K562 (cell line): ENCODE measurements at regions not wholly inside any gene's neighbourhood (a gene's known extent, or its start where the extent isn't known, plus 50 kb on each side); places are given as distances from the start of the nearest gene placed in this dataset.

Experiments
- ATAC-seq: fragments of 200-7000 bp; cut with Tn5 transposase; 3 replicates; pipeline ENCODE4 v1.9.1; 2020; ENCODE audit warnings: moderate library complexity
- BruUV-seq: library from RNA; stranded (reverse); fragments of 400-500 nt; replicated peaks from 2 replicates; lab custom pipeline; 2021; lab: Mats Ljungman, UMichigan
- CTCF ChIA-PET: fragments of 300-600 bp; formaldehyde crosslinking; extraction: SDS; loops from one replicate; lab custom pipeline; 2021; ENCODE audit warnings: low intra/inter-chr PET ratio; lab: Yijun Ruan, JAX
- POLR2A ChIA-PET: fragments of 300-600, 350-650 bp; sonication (Branson Sonifier 250); formaldehyde crosslinking; extraction: SDS; loops from one replicate; lab custom pipeline; 2021; ENCODE audit warnings: antibody characterized with exemption, inconsistent platforms; lab: Yijun Ruan, JAX
- DNase-seq, 4 experiments: peaks; one replicate each; pipeline versions ENCODE4 v3.0.0 to v3.0.0-alpha.2; 2011 to 2018; ENCODE audit warnings: low spot score in 3 of 4, mixed read lengths in 3 of 4; ENCODE audit errors: extremely low read depth in 1 of 4
- FAIRE-seq: peaks from 2 replicates; lab custom pipeline; 2011; peaks lifted over from hg19 to GRCh38; lab: Jason Lieb, UNC
- H2AFZ ChIP-seq: 2 replicates; pipeline ENCODE4 v1.6.0; 2011; ENCODE audit warnings: low read depth, low read length, control low read depth, inconsistent platforms
- H3K27ac ChIP-seq: fragments of 200-600 bp; 3 replicates; pipeline ENCODE4 v1.8.0; 2011; ENCODE audit warnings: low read depth, mild to moderate bottlenecking, control low read depth, inconsistent platforms, low read length, moderate library complexity, mixed read lengths; ENCODE audit errors: extremely low read depth
- H3K27me3 ChIP-seq, 2 experiments: fragments of 300-600 bp in 1 of 2; 2 replicates in 1 of 2; 3 replicates in 1 of 2; pipeline versions ENCODE4 v1.6.0 to v1.8.0; 2011; ENCODE audit warnings: inconsistent platforms in 2 of 2, low read length in 2 of 2, mild to moderate bottlenecking in 1 of 2, mixed read lengths in 1 of 2, moderate library complexity in 1 of 2; ENCODE audit not compliant: control insufficient read depth in 2 of 2, insufficient read depth in 2 of 2
- H3K36me3 ChIP-seq: fragments of 300-600 bp; 3 replicates; pipeline ENCODE4 v1.8.0; 2011; ENCODE audit warnings: mild to moderate bottlenecking, low read length, inconsistent platforms; ENCODE audit not compliant: control insufficient read depth, insufficient read depth
- H3K4me1 ChIP-seq, 2 experiments: fragments of 200-600 bp in 1 of 2; replicated peaks in 1 of 2; 2 replicates in 1 of 2; 3 replicates in 1 of 2; pipeline versions ENCODE4 v1.5.1 to v1.8.0; 2011; ENCODE audit warnings: inconsistent platforms in 2 of 2, low read length in 2 of 2, mild to moderate bottlenecking in 1 of 2, mixed read lengths in 1 of 2, moderate library complexity in 1 of 2; ENCODE audit not compliant: control insufficient read depth in 2 of 2, insufficient read depth in 2 of 2
- H3K4me2 ChIP-seq: 2 replicates; pipeline ENCODE4 v1.6.1; 2011; ENCODE audit warnings: low read length, control low read depth, inconsistent platforms, mixed read lengths; ENCODE audit not compliant: insufficient read depth
- H3K4me3 ChIP-seq: fragments of 200-600 bp; sonication (generic), shearing (Covaris generic); 2 replicates; pipeline ENCODE4 v1.5.1; 2016; ENCODE audit warnings: control low read depth, inconsistent platforms
- H3K79me2 ChIP-seq: fragments of 200-600 bp; 3 replicates; pipeline ENCODE4 v1.8.0; 2011; ENCODE audit warnings: low read length, inconsistent platforms; ENCODE audit not compliant: control insufficient read depth, insufficient read depth
- H3K9ac ChIP-seq, 2 experiments: 2 replicates each; pipeline versions ENCODE4 v1.6.0 to v1.6.1; 2011; ENCODE audit warnings: low read depth in 2 of 2, low read length in 2 of 2, control low read depth in 1 of 2, inconsistent platforms in 1 of 2, mild to moderate bottlenecking in 1 of 2, mixed read lengths in 1 of 2; ENCODE audit not compliant: insufficient read depth in 1 of 2
- H3K9me1 ChIP-seq: one replicate; pipeline ENCODE4 v1.6.0; 2011; ENCODE audit warnings: inconsistent platforms, mild to moderate bottlenecking, low read length, moderate library complexity; ENCODE audit not compliant: control insufficient read depth, insufficient read depth
- H3K9me3 ChIP-seq: replicated peaks from 2 replicates; pipeline ENCODE4 v1.5.1; 2011; ENCODE audit warnings: low read depth, low read length, inconsistent platforms; ENCODE audit not compliant: control insufficient read depth, insufficient read depth
- H4K20me1 ChIP-seq: replicated peaks from 2 replicates; pipeline ENCODE4 v1.6.1; 2011; ENCODE audit warnings: low read length, inconsistent platforms, mixed read lengths; ENCODE audit not compliant: control insufficient read depth, insufficient read depth
- ATF1 ChIP-seq, 2 experiments: fragments of 450-650 bp in 1 of 2; IDR thresholded peaks; 2 replicates each; pipeline ENCODE4 v1.6.1; 2016; ENCODE audit warnings: missing compliant biosample characterization in 1 of 2, missing genetic modification characterization in 1 of 2
- SMARCC2 ChIP-seq: fragments of 450-650 bp; IDR thresholded peaks from 2 replicates; pipeline ENCODE4 v1.6.1; 2017; ENCODE audit warnings: antibody characterized with exemption, moderate library complexity, mild to moderate bottlenecking, low read depth
- SP1 ChIP-seq: sonication (generic); formaldehyde crosslinking; IDR thresholded peaks from 2 replicates; pipeline ENCODE4 v1.8.1; 2022; ENCODE audit warnings: mild to moderate bottlenecking, missing genetic modification reagents
- ZEB2 ChIP-seq: fragments of 450-650 bp; IDR thresholded peaks from 2 replicates; pipeline ENCODE4 v1.6.1; 2016
- ZSCAN29 ChIP-seq: fragments of 450-650 bp; IDR thresholded peaks from 2 replicates; pipeline ENCODE4 v1.6.1; 2017
- WGBS: fragments of 100-300 bp; shearing (Covaris generic); methylation state at CpG from one replicate; pipeline ENCODE4 v1.1.6; 2016; ENCODE audit warnings: low coverage, mixed read lengths; ENCODE audit not compliant: insufficient coverage; ENCODE audit errors: missing lambda C conversion rate; 5-methylcytosine and 5-hydroxymethylcytosine counted together
- in situ Hi-C: fragments of 300-500 bp; cut with MboI; formaldehyde crosslinking; loops from 4 replicates; pipeline ENCODE4 v1.15.0; 2018; ENCODE audit warnings: inconsistent platforms, mixed read lengths
- intact Hi-C: fragments of 100-400 bp; cut with micrococcal nuclease; formaldehyde crosslinking; loops from 2 replicates; pipeline ENCODE4 v1.14.2; 2022
- TF ChIP-seq, protein P1 (sequence below), 2 experiments: fragments of 150-350 bp in 1 of 2; IDR thresholded peaks; 2 replicates each; pipeline ENCODE4 v1.6.1; 2012 to 2016; ENCODE audit warnings: low read depth in 2 of 2, low read length in 2 of 2, mild to moderate bottlenecking in 1 of 2, moderate library complexity in 1 of 2
- TF ChIP-seq, protein P2 (sequence below): fragments of 250-450 bp; sonication (Bioruptor Pico); IDR thresholded peaks from 2 replicates; pipeline ENCODE4 v1.8.0; 2022; ENCODE audit warnings: moderate library complexity, mild to moderate bottlenecking, inconsistent platforms

DNA sequence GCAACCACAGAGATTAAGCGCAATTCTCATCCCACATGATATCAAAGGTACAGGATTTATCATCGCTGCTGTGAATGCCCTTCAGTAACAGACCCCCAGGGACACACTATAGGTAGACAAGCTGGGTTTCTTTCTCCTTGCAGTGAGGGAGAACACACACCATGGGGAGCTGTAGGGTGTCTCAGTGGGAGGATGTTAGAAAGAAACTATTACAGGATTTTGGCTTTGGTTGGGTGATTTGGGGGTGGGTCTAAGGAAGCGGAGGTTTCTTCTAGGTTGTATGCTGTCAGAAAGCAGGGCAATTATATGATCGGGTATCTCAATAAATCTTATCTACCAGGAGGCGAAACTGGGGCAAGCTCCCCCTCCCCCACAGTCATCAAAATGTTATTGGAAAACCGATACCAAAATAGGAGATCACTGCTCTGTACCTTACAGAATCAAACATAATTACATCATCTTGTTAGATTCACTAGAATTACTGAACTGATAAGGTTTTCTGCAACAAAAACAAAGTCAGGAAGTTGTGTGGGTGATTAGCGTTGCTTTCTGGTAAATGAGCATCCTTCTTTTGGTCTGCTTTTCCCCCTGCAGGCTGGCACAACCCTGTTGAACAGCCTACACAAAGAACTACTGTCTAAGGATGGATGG, 209.7 kb downstream of the TEX36 start:
- H3K4me2 ChIP-seq, result no peak overlapping the region
- no peak overlapping the region for H3K27ac ChIP-seq
- intact Hi-C loops (no loop called here), in situ Hi-C loops (no loop called here)
- FAIRE-seq (no peak), ATAC-seq (no peak), DNase-seq (no peak)
- BruUV-seq, result no TSS peak
- TF ChIP-seq, protein P1, sequence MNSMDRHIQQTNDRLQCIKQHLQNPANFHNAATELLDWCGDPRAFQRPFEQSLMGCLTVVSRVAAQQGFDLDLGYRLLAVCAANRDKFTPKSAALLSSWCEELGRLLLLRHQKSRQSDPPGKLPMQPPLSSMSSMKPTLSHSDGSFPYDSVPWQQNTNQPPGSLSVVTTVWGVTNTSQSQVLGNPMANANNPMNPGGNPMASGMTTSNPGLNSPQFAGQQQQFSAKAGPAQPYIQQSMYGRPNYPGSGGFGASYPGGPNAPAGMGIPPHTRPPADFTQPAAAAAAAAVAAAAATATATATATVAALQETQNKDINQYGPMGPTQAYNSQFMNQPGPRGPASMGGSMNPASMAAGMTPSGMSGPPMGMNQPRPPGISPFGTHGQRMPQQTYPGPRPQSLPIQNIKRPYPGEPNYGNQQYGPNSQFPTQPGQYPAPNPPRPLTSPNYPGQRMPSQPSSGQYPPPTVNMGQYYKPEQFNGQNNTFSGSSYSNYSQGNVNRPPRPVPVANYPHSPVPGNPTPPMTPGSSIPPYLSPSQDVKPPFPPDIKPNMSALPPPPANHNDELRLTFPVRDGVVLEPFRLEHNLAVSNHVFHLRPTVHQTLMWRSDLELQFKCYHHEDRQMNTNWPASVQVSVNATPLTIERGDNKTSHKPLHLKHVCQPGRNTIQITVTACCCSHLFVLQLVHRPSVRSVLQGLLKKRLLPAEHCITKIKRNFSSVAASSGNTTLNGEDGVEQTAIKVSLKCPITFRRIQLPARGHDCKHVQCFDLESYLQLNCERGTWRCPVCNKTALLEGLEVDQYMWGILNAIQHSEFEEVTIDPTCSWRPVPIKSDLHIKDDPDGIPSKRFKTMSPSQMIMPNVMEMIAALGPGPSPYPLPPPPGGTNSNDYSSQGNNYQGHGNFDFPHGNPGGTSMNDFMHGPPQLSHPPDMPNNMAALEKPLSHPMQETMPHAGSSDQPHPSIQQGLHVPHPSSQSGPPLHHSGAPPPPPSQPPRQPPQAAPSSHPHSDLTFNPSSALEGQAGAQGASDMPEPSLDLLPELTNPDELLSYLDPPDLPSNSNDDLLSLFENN (IDR thresholded peaks at IDR 0.05; ENCODE audit: low read depth in 2 of 2, low read length in 2 of 2), result no peak
- TF ChIP-seq, protein P2, sequence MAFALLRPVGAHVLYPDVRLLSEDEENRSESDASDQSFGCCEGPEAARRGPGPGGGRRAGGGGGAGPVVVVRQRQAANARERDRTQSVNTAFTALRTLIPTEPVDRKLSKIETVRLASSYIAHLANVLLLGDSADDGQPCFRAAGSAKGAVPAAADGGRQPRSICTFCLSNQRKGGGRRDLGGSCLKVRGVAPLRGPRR (CRISPR knock-in tag), result no peak
- TF ChIP-seq SMARCC2 (no peak), ZSCAN29 (no peak), ZEB2 (no peak), ATF1 (CRISPR knock-in tag; IDR thresholded peaks at IDR 0.05) (no peak), ATF1 (tag; IDR thresholded peaks at IDR 0.05) (no peak), SP1 (CRISPR knock-in tag) (no peak)
- no peaks in the 10 kb centered on the region for H3K79me2 ChIP-seq
- H3K4me3 ChIP-seq, result no peak overlapping the region
- ChIA-PET POLR2A (no interaction called here), CTCF (no interaction called here)
- H3K4me1 ChIP-seq, result no peaks in the 10 kb centered on the region
- no peaks in the 10 kb centered on the region for H3K36me3 ChIP-seq
- no peaks in the 10 kb centered on the region for H4K20me1 ChIP-seq
- no peaks in the 10 kb centered on the region for H3K9me1 ChIP-seq
- 0% methylated on average over 6 of the region's 7 CpGs for WGBS
- H3K27me3 ChIP-seq, result peaks cover 0 to under 1% of the 10 kb centered on the region in 2 experiments; a peak in 1 of 5 replicates
- H2AFZ ChIP-seq, result no peak overlapping the region
- no peak overlapping the region for H3K9ac ChIP-seq
- no peaks in the 10 kb centered on the region for H3K9me3 ChIP-seq
